Activated CD4-positive, alpha-beta memory T cell treated with anti-CD3 and anti-CD28 coated beads, Interleukin-2, amount 10 ng/mL, durations not matched to agents 7 days and 5 days (primary cell): ENCODE measurements at regions not wholly inside any gene's neighbourhood (a gene's known extent, or its start where the extent isn't known, plus 50 kb on each side); places are given as distances from the start of the nearest gene placed in this dataset.
"Not testable (repeated sequence)": the region's sequence is repeated elsewhere in the genome, so short reads cannot be mapped to it uniquely, and the experiment has no call there.

Experiments used
- CTCF ChIA-PET: fragments of 350-600 bp; sonication (Branson Sonifier 250); formaldehyde crosslinking; loops from one replicate; lab custom pipeline; 2021; ENCODE audit warnings: antibody characterized with exemption, inconsistent platforms; lab: Charles Lee
- POLR2A ChIA-PET: fragments of 350-600 bp; sonication (Branson Sonifier 250); formaldehyde crosslinking; loops from one replicate; lab custom pipeline; 2021; ENCODE audit warnings: antibody characterized with exemption; lab: Charles Lee
- DNase-seq: peaks from one replicate; pipeline ENCODE4 v3.0.0-alpha.2; 2020
- H3K27ac Mint-ChIP-seq: one replicate; pipeline ENCODE4 v1.8.0; 2021; ENCODE audit warnings: mild to moderate bottlenecking, mixed read lengths
- H3K27me3 Mint-ChIP-seq: one replicate; pipeline ENCODE4 v1.8.0; 2021; ENCODE audit warnings: mixed read lengths
- H3K36me3 Mint-ChIP-seq: one replicate; pipeline ENCODE4 v1.8.0; 2021; ENCODE audit warnings: low read depth, mixed read lengths
- H3K4me1 Mint-ChIP-seq: one replicate; pipeline ENCODE4 v1.8.0; 2021; ENCODE audit warnings: mixed read lengths
- H3K4me3 Mint-ChIP-seq: one replicate; pipeline ENCODE4 v1.8.0; 2021; ENCODE audit warnings: mild to moderate bottlenecking, mixed read lengths
- H3K9me3 Mint-ChIP-seq: one replicate; pipeline ENCODE4 v1.8.0; 2021; ENCODE audit warnings: mixed read lengths

- no peaks in the 10 kb centered on the region for H3K27me3 Mint-ChIP-seq
- H3K9me3 Mint-ChIP-seq, result peaks cover 8% of the 10 kb centered on the region
- H3K36me3 Mint-ChIP-seq, result no peaks in the 10 kb centered on the region
- H3K27ac Mint-ChIP-seq, result no peak overlapping the region
- no peak for DNase-seq
- H3K4me1 Mint-ChIP-seq, result no peaks in the 10 kb centered on the region
- CTCF ChIA-PET, result no interaction called here
- POLR2A ChIA-PET, result no interaction called here
- H3K4me3 Mint-ChIP-seq, result no peak overlapping the region
Measured at GRCh38 chr13:68895696-68896095, 1211.9 kb upstream of the ATXN8OS start.

- peaks cover 11% of the 10 kb centered on the region for H3K9me3 Mint-ChIP-seq
- H3K27me3 Mint-ChIP-seq, H3K27ac Mint-ChIP-seq, POLR2A ChIA-PET, H3K4me3 Mint-ChIP-seq, H3K36me3 Mint-ChIP-seq, CTCF ChIA-PET, H3K4me1 Mint-ChIP-seq, DNase-seq: not testable (repeated sequence)
Measured at GRCh38 chr13:68893721-68894120, 1213.9 kb upstream of the ATXN8OS start.

DNA sequence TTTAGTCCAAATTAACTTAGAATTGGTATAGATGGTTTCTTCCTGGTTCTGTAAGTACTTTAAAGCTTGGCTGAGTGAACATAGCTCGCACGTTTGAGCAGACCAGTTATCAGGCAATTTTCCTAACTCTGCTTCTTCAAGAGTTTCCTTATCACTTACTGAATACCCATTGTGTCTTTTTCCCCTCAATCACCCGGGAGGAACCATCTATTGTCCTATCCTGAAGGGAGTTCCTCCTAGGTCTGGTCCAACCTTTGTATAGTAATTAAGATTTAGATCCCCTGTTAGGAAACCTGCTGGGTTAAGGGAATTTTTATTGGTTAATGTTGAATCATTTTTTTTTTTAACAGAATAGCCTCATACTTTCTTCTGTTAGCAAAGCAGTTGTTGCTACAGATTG is 1215.0 kb upstream of the ATXN8OS start:
- POLR2A ChIA-PET, H3K27ac Mint-ChIP-seq, H3K4me3 Mint-ChIP-seq, CTCF ChIA-PET, H3K27me3 Mint-ChIP-seq, DNase-seq, H3K36me3 Mint-ChIP-seq, H3K4me1 Mint-ChIP-seq: not testable (repeated sequence)
- peaks cover 11% of the 10 kb centered on the region for H3K9me3 Mint-ChIP-seq

- H3K27me3 Mint-ChIP-seq, H3K4me3 Mint-ChIP-seq, DNase-seq, H3K27ac Mint-ChIP-seq, H3K4me1 Mint-ChIP-seq, CTCF ChIA-PET, H3K36me3 Mint-ChIP-seq, POLR2A ChIA-PET, H3K9me3 Mint-ChIP-seq: not testable (repeated sequence)
Measured at GRCh38 chr13:68890101-68890500, 1217.5 kb upstream of the ATXN8OS start.

GRCh38 chr13:68888832-68889231 is 1218.8 kb upstream of the ATXN8OS start:
- no peak overlapping the region for H3K4me3 Mint-ChIP-seq
- no peak overlapping the region for H3K27ac Mint-ChIP-seq
- DNase-seq, result no peak
- no peaks in the 10 kb centered on the region for H3K4me1 Mint-ChIP-seq
- ChIA-PET POLR2A (no interaction called here), CTCF (no interaction called here)
- H3K36me3 Mint-ChIP-seq, result no peaks in the 10 kb centered on the region
- no peaks in the 10 kb centered on the region for H3K27me3 Mint-ChIP-seq
- H3K9me3 Mint-ChIP-seq, result peaks cover 7% of the 10 kb centered on the region

DNA sequence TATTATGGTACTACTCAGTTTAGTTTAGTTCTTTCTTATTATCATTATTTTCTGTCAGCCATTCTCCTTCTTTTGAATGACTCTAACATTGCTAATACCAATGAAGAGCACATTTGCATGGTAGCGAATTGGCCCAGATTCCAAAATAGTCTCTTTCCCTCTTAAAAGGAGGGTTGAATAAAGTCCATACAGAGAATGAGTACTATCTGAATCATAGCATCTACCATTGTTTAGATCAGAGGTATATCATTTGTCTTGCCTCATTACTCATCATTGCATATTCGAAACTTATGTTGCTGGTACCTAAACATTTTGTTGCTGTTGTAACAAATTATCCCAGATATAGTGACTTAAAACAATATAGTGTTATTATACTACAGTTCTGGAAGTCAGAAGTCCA is 1235.3 kb upstream of the ATXN8OS start:
- no peak for DNase-seq
- peaks cover 4% of the 10 kb centered on the region for H3K9me3 Mint-ChIP-seq
- no peaks in the 10 kb centered on the region for H3K36me3 Mint-ChIP-seq
- H3K4me3 Mint-ChIP-seq, result no peak overlapping the region
- H3K4me1 Mint-ChIP-seq, result no peaks in the 10 kb centered on the region
- ChIA-PET CTCF (no interaction called here), POLR2A (no interaction called here)
- H3K27ac Mint-ChIP-seq, result no peak overlapping the region
- no peaks in the 10 kb centered on the region for H3K27me3 Mint-ChIP-seq

- H3K9me3 Mint-ChIP-seq, result peaks cover 5% of the 10 kb centered on the region
- CTCF ChIA-PET, result no interaction called here
- no peaks in the 10 kb centered on the region for H3K27me3 Mint-ChIP-seq
- no peak for DNase-seq
- POLR2A ChIA-PET, result no interaction called here
- H3K4me1 Mint-ChIP-seq, result no peaks in the 10 kb centered on the region
- H3K36me3 Mint-ChIP-seq, result no peaks in the 10 kb centered on the region
- no peak overlapping the region for H3K4me3 Mint-ChIP-seq
- no peak overlapping the region for H3K27ac Mint-ChIP-seq
Measured at GRCh38 chr13:68851026-68851425, 1256.6 kb upstream of the ATXN8OS start.

DNA sequence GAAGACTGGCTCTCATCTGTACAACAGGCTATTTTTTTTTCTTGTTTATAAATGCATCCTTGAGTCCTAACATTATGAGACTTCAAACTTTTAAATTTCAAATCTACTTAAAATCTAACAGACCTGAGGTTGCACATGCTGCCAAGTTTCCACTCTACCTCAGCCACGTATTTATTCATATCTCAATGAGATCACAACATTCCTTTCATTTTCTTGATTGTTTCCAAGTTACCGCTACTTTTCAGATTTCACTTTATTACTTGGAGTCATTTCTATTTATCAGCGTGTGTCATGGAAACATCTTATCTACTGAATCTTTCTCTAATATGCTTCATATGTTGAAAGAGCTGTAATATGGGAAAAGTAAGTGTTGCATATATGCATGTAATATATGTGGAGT is 1257.5 kb upstream of the ATXN8OS start:
- ChIA-PET POLR2A (no interaction called here), CTCF (no interaction called here)
- Mint-ChIP-seq H3K9me3 (peaks cover 5% of the 10 kb centered on the region), H3K27ac (no peak overlapping the region), H3K4me1 (no peaks in the 10 kb centered on the region), H3K4me3 (no peak overlapping the region), H3K36me3 (no peaks in the 10 kb centered on the region), H3K27me3 (no peaks in the 10 kb centered on the region)
- no peak for DNase-seq

GRCh38 chr13:68846663-68847062 is 1261.0 kb upstream of the ATXN8OS start:
- ChIA-PET POLR2A (no interaction called here), CTCF (no interaction called here)
- Mint-ChIP-seq H3K4me1 (no peaks in the 10 kb centered on the region), H3K4me3 (no peak overlapping the region), H3K36me3 (no peaks in the 10 kb centered on the region), H3K9me3 (peaks cover 8% of the 10 kb centered on the region), H3K27me3 (no peaks in the 10 kb centered on the region), H3K27ac (no peak overlapping the region)
- no peak for DNase-seq

DNA sequence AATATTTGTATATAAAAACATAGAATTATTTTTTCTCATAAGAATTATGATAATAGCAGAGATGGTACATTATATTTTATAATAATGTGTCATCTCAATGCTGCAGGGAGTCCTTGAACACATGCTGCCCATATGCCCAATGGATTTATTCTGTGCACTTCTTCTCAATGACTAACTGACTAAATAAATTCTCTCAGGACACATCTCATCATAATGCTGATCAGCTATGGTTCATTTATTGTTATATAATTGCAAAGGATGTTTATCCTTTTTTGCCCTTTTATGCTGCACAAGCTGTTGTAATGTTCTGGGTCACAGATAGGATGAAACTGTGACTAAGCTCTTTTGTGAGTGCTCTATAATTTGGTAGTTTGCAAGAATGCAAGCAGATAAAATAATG is 1273.3 kb upstream of the ATXN8OS start:
- ChIA-PET CTCF (no interaction called here), POLR2A (no interaction called here)
- DNase-seq, result no peak
- H3K9me3 Mint-ChIP-seq, result peaks cover 6% of the 10 kb centered on the region
- H3K27ac Mint-ChIP-seq, result no peak overlapping the region
- no peaks in the 10 kb centered on the region for H3K27me3 Mint-ChIP-seq
- no peak overlapping the region for H3K4me3 Mint-ChIP-seq
- no peaks in the 10 kb centered on the region for H3K4me1 Mint-ChIP-seq
- H3K36me3 Mint-ChIP-seq, result no peaks in the 10 kb centered on the region

DNA sequence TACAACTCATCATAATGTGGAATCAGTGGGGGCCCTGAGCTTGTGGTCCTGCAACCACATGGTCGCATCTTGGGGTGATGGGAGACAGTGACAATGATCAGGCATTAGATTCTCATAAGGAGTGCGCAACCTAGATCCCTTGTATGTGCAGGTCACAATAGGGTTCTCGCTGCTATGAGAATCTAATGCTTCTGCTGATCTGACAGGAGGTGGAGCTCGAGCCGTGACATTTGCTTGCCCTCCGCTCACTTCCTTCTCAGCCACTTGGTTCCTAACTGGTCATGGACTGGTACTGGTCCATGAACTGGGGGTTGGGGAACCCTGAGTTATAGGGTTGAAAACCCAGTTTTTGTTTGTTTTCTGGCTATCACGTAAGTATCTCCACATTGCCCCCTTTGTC is 1290.9 kb upstream of the ATXN8OS start:
- no peak for DNase-seq
- Mint-ChIP-seq H3K4me3 (no peak overlapping the region), H3K36me3 (no peaks in the 10 kb centered on the region), H3K27me3 (no peaks in the 10 kb centered on the region), H3K4me1 (no peaks in the 10 kb centered on the region), H3K9me3 (peaks cover 5% of the 10 kb centered on the region), H3K27ac (no peak overlapping the region)
- ChIA-PET POLR2A (no interaction called here), CTCF (no interaction called here)

GRCh38 chr13:68813180-68813796 is 1294.3 kb upstream of the ATXN8OS start:
- no peak overlapping the region for H3K27ac Mint-ChIP-seq
- ChIA-PET POLR2A (no interaction called here), CTCF (no interaction called here)
- H3K27me3 Mint-ChIP-seq, result no peaks in the 10 kb centered on the region
- DNase-seq, result no peak
- peaks cover 3% of the 10 kb centered on the region for H3K9me3 Mint-ChIP-seq
- no peaks in the 10 kb centered on the region for H3K36me3 Mint-ChIP-seq
- no peak overlapping the region for H3K4me3 Mint-ChIP-seq
- H3K4me1 Mint-ChIP-seq, result no peaks in the 10 kb centered on the region

DNA sequence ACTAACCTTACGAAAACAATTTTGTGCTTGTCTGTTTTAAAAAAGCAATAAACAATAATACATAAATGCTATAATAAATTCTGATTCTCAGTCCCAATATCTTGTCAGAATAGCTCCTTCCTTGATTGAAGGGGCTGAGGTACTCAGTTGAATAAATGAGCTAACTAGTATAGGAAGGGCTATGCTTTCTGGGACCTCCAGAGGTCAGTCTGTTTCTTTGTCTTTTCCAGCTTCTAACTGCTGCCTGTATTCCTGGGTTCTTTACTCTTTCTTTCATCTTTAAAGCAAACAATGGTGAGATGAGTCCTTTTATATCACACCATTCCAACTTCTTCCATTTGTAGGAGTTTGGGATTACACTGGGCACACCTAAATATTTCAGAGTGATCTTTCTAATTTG is 1297.0 kb upstream of the ATXN8OS start:
- no peak for DNase-seq
- no peaks in the 10 kb centered on the region for H3K27me3 Mint-ChIP-seq
- peaks cover 3% of the 10 kb centered on the region for H3K9me3 Mint-ChIP-seq
- H3K4me1 Mint-ChIP-seq, result no peaks in the 10 kb centered on the region
- ChIA-PET CTCF (no interaction called here), POLR2A (no interaction called here)
- no peak overlapping the region for H3K27ac Mint-ChIP-seq
- H3K4me3 Mint-ChIP-seq, result no peak overlapping the region
- H3K36me3 Mint-ChIP-seq, result no peaks in the 10 kb centered on the region

- H3K27ac Mint-ChIP-seq, result no peak overlapping the region
- H3K9me3 Mint-ChIP-seq, result peaks cover 3% of the 10 kb centered on the region
- ChIA-PET POLR2A (no interaction called here), CTCF (no interaction called here)
- H3K4me1 Mint-ChIP-seq, result no peaks in the 10 kb centered on the region
- no peak for DNase-seq
- no peaks in the 10 kb centered on the region for H3K27me3 Mint-ChIP-seq
- H3K36me3 Mint-ChIP-seq, result no peaks in the 10 kb centered on the region
- H3K4me3 Mint-ChIP-seq, result no peak overlapping the region
Measured at GRCh38 chr13:68808456-68808855, 1299.2 kb upstream of the ATXN8OS start.
